CD4-positive, CD25-positive, alpha-beta regulatory T cell (primary cell): ENCODE measurements at regions not wholly inside any gene's neighbourhood (a gene's known extent, or its start where the extent isn't known, plus 50 kb on each side); places are given as distances from the start of the nearest gene placed in this dataset.

Source experiments
- ATAC-seq, 2 donors: fragments of 150-1000 bp; cut with Tn5 transposase; one replicate each; pipeline ENCODE4 v1.10.0; 2021; ENCODE audit warnings: low read depth in 2 of 2, moderate number of reproducible peaks in 2 of 2, moderate library complexity in 1 of 2
- DNase-seq, 3 donors: peaks; one replicate each; pipeline versions ENCODE4 v3.0.0 to v3.0.0-alpha.2; 2012 to 2022; ENCODE audit warnings: mixed read lengths in 1 of 3
- H3K27ac ChIP-seq: one replicate; pipeline ENCODE4 v1.7.0; 2013; ENCODE audit warnings: mild to moderate bottlenecking, low read length; ENCODE audit not compliant: insufficient read depth, poor library complexity, severe bottlenecking
- H3K27me3 ChIP-seq: one replicate; pipeline ENCODE4 v1.7.0; 2013; ENCODE audit warnings: low read length; ENCODE audit not compliant: control insufficient read depth, insufficient read depth
- H3K36me3 ChIP-seq: one replicate; pipeline ENCODE4 v1.7.0; 2013; ENCODE audit warnings: mild to moderate bottlenecking, low read length, moderate library complexity; ENCODE audit not compliant: control insufficient read depth, insufficient read depth
- H3K4me1 ChIP-seq: 2 replicates; pipeline ENCODE4 v1.7.0; 2013; ENCODE audit warnings: mild to moderate bottlenecking, low read length; ENCODE audit not compliant: insufficient read depth, control insufficient read depth, poor library complexity, severe bottlenecking
- H3K4me3 ChIP-seq: one replicate; pipeline ENCODE4 v1.7.0; 2013; ENCODE audit warnings: low read depth, mild to moderate bottlenecking, low read length, moderate library complexity
- H3K9me3 ChIP-seq, 2 experiments: 1 replicate in 1 of 2; 2 replicates in 1 of 2; pipeline ENCODE4 v1.7.0; 2013; ENCODE audit warnings: low read length in 2 of 2, mild to moderate bottlenecking in 1 of 2, moderate library complexity in 1 of 2; ENCODE audit not compliant: control insufficient read depth in 2 of 2
- H3K27ac Mint-ChIP-seq, 3 donors: one replicate each; pipeline ENCODE4 v1.8.0; 2020 to 2022; ENCODE audit warnings: mild to moderate bottlenecking in 3 of 3, mixed read lengths in 3 of 3, moderate library complexity in 2 of 3
- H3K27me3 Mint-ChIP-seq: one replicate; pipeline ENCODE4 v1.8.0; 2022; ENCODE audit warnings: mild to moderate bottlenecking, mixed read lengths
- H3K36me3 Mint-ChIP-seq: one replicate; pipeline ENCODE4 v1.8.0; 2020; ENCODE audit warnings: mixed read lengths
- H3K4me1 Mint-ChIP-seq, 4 donors: one replicate each; pipeline ENCODE4 v1.8.0; 2020 to 2022; ENCODE audit warnings: mixed read lengths in 4 of 4, mild to moderate bottlenecking in 1 of 4
- H3K4me3 Mint-ChIP-seq, 4 donors: one replicate each; pipeline ENCODE4 v1.8.0; 2020 to 2022; ENCODE audit warnings: mild to moderate bottlenecking in 4 of 4, mixed read lengths in 4 of 4, moderate library complexity in 3 of 4
- H3K9me3 Mint-ChIP-seq, 7 donors: one replicate each; pipeline ENCODE4 v1.8.0; 2020 to 2022; ENCODE audit warnings: mixed read lengths in 7 of 7, mild to moderate bottlenecking in 3 of 7, moderate library complexity in 2 of 7

GRCh38 chr12:13724136-13724535 is 257.3 kb downstream of the GRIN2B start:
- Histone ChIP-seq H3K9me3 (no peaks in the 10 kb centered on the region), H3K27ac (no peak overlapping the region), H3K36me3 (no peaks in the 10 kb centered on the region), H3K27me3 (no peaks in the 10 kb centered on the region), H3K4me3 (no peak overlapping the region), H3K4me1 (no peaks in the 10 kb centered on the region)
- Mint-ChIP-seq H3K27ac (no peak overlapping the region), H3K9me3 (peaks cover 0 to 6% (median 0%) of the 10 kb centered on the region in 7 donors), H3K4me3 (no peak overlapping the region), H3K36me3 (no peaks in the 10 kb centered on the region), H3K4me1 (no peaks in the 10 kb centered on the region), H3K27me3 (no peaks in the 10 kb centered on the region)
- DNase-seq (no peak), ATAC-seq (no peak)

GRCh38 chr12:13719986-13720385 is 261.4 kb downstream of the GRIN2B start:
- H3K9me3 Mint-ChIP-seq = peaks cover 0 to 8% (median 0%) of the 10 kb centered on the region in 7 donors
- no peak overlapping the region for H3K4me3 ChIP-seq
- H3K4me1 Mint-ChIP-seq = no peaks in the 10 kb centered on the region
- no peaks in the 10 kb centered on the region for H3K9me3 ChIP-seq
- ATAC-seq = no peak
- H3K27me3 ChIP-seq = no peaks in the 10 kb centered on the region
- H3K4me3 Mint-ChIP-seq = no peak overlapping the region
- DNase-seq = no peak
- H3K27ac ChIP-seq = no peak overlapping the region
- no peaks in the 10 kb centered on the region for H3K4me1 ChIP-seq
- no peaks in the 10 kb centered on the region for H3K36me3 ChIP-seq
- H3K36me3 Mint-ChIP-seq = no peaks in the 10 kb centered on the region
- H3K27ac Mint-ChIP-seq = no peak overlapping the region
- no peaks in the 10 kb centered on the region for H3K27me3 Mint-ChIP-seq

GRCh38 chr12:13718271-13718670 is 263.1 kb downstream of the GRIN2B start:
- Mint-ChIP-seq H3K27ac (no peak overlapping the region), H3K4me3 (no peak overlapping the region), H3K4me1 (no peaks in the 10 kb centered on the region), H3K36me3 (no peaks in the 10 kb centered on the region), H3K9me3 (peaks cover 0 to 4% (median 0%) of the 10 kb centered on the region in 7 donors), H3K27me3 (no peaks in the 10 kb centered on the region)
- Histone ChIP-seq H3K4me3 (no peak overlapping the region), H3K36me3 (no peaks in the 10 kb centered on the region), H3K27me3 (no peaks in the 10 kb centered on the region), H3K9me3 (no peaks in the 10 kb centered on the region), H3K4me1 (no peaks in the 10 kb centered on the region), H3K27ac (no peak overlapping the region)
- DNase-seq (no peak), ATAC-seq (no peak)

GRCh38 chr12:13716119-13716518 is 265.3 kb downstream of the GRIN2B start:
- no peaks in the 10 kb centered on the region for H3K27me3 ChIP-seq
- Mint-ChIP-seq H3K27me3 (no peaks in the 10 kb centered on the region), H3K27ac (no peak overlapping the region), H3K36me3 (no peaks in the 10 kb centered on the region), H3K9me3 (peaks cover 0 to 2% (median 1%) of the 10 kb centered on the region in 7 donors), H3K4me1 (no peaks in the 10 kb centered on the region), H3K4me3 (no peak overlapping the region)
- no peaks in the 10 kb centered on the region for H3K36me3 ChIP-seq
- H3K9me3 ChIP-seq = no peaks in the 10 kb centered on the region
- DNase-seq (no peak), ATAC-seq (no peak)
- no peaks in the 10 kb centered on the region for H3K4me1 ChIP-seq
- no peak overlapping the region for H3K27ac ChIP-seq
- no peak overlapping the region for H3K4me3 ChIP-seq

- DNase-seq (no peak), ATAC-seq (no peak)
- Histone ChIP-seq H3K27ac (no peak overlapping the region), H3K4me1 (no peaks in the 10 kb centered on the region), H3K9me3 (no peaks in the 10 kb centered on the region), H3K4me3 (no peak overlapping the region), H3K36me3 (no peaks in the 10 kb centered on the region), H3K27me3 (no peaks in the 10 kb centered on the region)
- H3K9me3 Mint-ChIP-seq = peaks cover 0 to 2% (median 1%) of the 10 kb centered on the region in 7 donors
- no peaks in the 10 kb centered on the region for H3K4me1 Mint-ChIP-seq
- no peaks in the 10 kb centered on the region for H3K27me3 Mint-ChIP-seq
- no peak overlapping the region for H3K27ac Mint-ChIP-seq
- H3K4me3 Mint-ChIP-seq = no peak overlapping the region
- no peaks in the 10 kb centered on the region for H3K36me3 Mint-ChIP-seq
Observed at GRCh38 chr12:13713556-13714410, 267.6 kb downstream of the GRIN2B start.

- no peak overlapping the region for H3K27ac Mint-ChIP-seq
- H3K4me3 Mint-ChIP-seq = no peak overlapping the region
- Histone ChIP-seq H3K4me1 (no peaks in the 10 kb centered on the region), H3K4me3 (no peak overlapping the region), H3K9me3 (no peaks in the 10 kb centered on the region), H3K27me3 (no peaks in the 10 kb centered on the region), H3K36me3 (no peaks in the 10 kb centered on the region), H3K27ac (no peak overlapping the region)
- DNase-seq (no peak), ATAC-seq (no peak)
- H3K4me1 Mint-ChIP-seq = no peaks in the 10 kb centered on the region
- H3K27me3 Mint-ChIP-seq = no peaks in the 10 kb centered on the region
- H3K9me3 Mint-ChIP-seq = peaks cover 0 to 4% (median 0%) of the 10 kb centered on the region in 7 donors
- H3K36me3 Mint-ChIP-seq = no peaks in the 10 kb centered on the region
Observed at GRCh38 chr12:13707829-13708228, 273.6 kb downstream of the GRIN2B start.

- ATAC-seq = no peak
- Mint-ChIP-seq H3K27ac (no peak overlapping the region), H3K4me1 (no peaks in the 10 kb centered on the region)
Observed at GRCh38 chr12:13702381-13702780, 279.0 kb downstream of the GRIN2B start.

GRCh38 chr12:13701502-13701901 is 279.9 kb downstream of the GRIN2B start:
- H3K9me3 Mint-ChIP-seq = peaks cover 0 to 2% (median 0%) of the 10 kb centered on the region in 7 donors

More at GRCh38 chr12:13702381-13702780, 279.0 kb downstream of the GRIN2B start:
- Histone ChIP-seq H3K9me3 (no peaks in the 10 kb centered on the region), H3K27ac (no peak overlapping the region), H3K36me3 (no peaks in the 10 kb centered on the region), H3K27me3 (no peaks in the 10 kb centered on the region), H3K4me1 (no peaks in the 10 kb centered on the region), H3K4me3 (no peak overlapping the region)
- no peak overlapping the region for H3K4me3 Mint-ChIP-seq
- no peaks in the 10 kb centered on the region for H3K36me3 Mint-ChIP-seq
- peaks cover 0 to 2% (median 0%) of the 10 kb centered on the region in 7 donors for H3K9me3 Mint-ChIP-seq
- no peak for DNase-seq
- H3K27me3 Mint-ChIP-seq = peaks cover 4% of the 10 kb centered on the region

More at GRCh38 chr12:13701502-13701901, 279.9 kb downstream of the GRIN2B start:
- DNase-seq (no peak), ATAC-seq (no peak)
- Mint-ChIP-seq H3K27me3 (peaks cover 4% of the 10 kb centered on the region), H3K4me1 (no peaks in the 10 kb centered on the region), H3K27ac (no peak overlapping the region), H3K4me3 (no peak overlapping the region), H3K36me3 (no peaks in the 10 kb centered on the region)
- Histone ChIP-seq H3K36me3 (no peaks in the 10 kb centered on the region), H3K4me3 (no peak overlapping the region), H3K4me1 (no peaks in the 10 kb centered on the region), H3K27ac (no peak overlapping the region), H3K27me3 (no peaks in the 10 kb centered on the region), H3K9me3 (no peaks in the 10 kb centered on the region)
